BJ (cell line): ENCODE measurements at regions not wholly inside any gene's neighbourhood (a gene's known extent, or its start where the extent isn't known, plus 50 kb on each side); places are given as distances from the start of the nearest gene placed in this dataset.

ENCODE experiments used
- CTCF ChIA-PET: fragments of 350-600 bp; formaldehyde crosslinking; extraction: SDS; loops from one replicate; lab custom pipeline; 2021; ENCODE audit warnings: antibody characterized with exemption, inconsistent platforms; lab: Yijun Ruan, JAX
- POLR2A ChIA-PET: fragments of 300-600 bp; sonication (Branson Sonifier 250); formaldehyde crosslinking; extraction: SDS; loops from one replicate; lab custom pipeline; 2021; ENCODE audit warnings: antibody characterized with exemption; lab: Charles Lee
- DNase-seq: peaks from one replicate; pipeline ENCODE4 v3.0.0-alpha.2; 2011; ENCODE audit warnings: low read depth
- H3K27me3 ChIP-seq: 2 replicates; pipeline ENCODE4 v1.6.0; 2011; ENCODE audit warnings: low read length; ENCODE audit not compliant: control insufficient read depth, insufficient read depth
- H3K36me3 ChIP-seq: 2 replicates; pipeline ENCODE4 v1.5.1; 2011; ENCODE audit warnings: low read length; ENCODE audit not compliant: control insufficient read depth, insufficient read depth
- H3K4me3 ChIP-seq: 2 replicates; pipeline ENCODE4 v1.5.1; 2011; ENCODE audit warnings: low read depth, mild to moderate bottlenecking, control low read depth, low read length
- TF ChIP-seq, protein P1 (sequence below): IDR thresholded peaks from 2 replicates; pipeline ENCODE4 v1.5.1; 2011; ENCODE audit warnings: low read depth, mild to moderate bottlenecking, control low read depth, inconsistent platforms, low read length, moderate library complexity; ENCODE audit not compliant: insufficient read depth

DNA sequence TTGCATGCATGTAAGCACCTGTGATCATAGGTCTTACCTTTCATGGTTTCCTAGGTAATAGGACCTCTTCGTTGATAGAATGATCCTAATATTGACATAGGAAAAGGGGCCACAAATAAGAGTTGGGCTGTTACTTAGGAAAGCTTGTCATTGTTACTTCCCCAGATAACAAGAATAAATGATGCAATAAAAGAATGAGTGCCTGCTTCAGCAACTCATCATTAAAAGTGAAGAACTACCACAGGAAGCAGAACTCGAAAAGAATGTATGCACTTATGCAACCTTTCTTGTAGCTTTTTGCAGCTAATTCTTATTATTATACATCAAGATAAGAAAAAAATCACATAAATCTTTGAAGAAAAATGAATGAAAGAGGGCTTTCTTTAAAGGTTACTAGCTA, 548.6 kb downstream of the LTN1 start:
- DNase-seq, result no peak
- H3K36me3 ChIP-seq, result no peaks in the 10 kb centered on the region
- TF ChIP-seq, protein P1, sequence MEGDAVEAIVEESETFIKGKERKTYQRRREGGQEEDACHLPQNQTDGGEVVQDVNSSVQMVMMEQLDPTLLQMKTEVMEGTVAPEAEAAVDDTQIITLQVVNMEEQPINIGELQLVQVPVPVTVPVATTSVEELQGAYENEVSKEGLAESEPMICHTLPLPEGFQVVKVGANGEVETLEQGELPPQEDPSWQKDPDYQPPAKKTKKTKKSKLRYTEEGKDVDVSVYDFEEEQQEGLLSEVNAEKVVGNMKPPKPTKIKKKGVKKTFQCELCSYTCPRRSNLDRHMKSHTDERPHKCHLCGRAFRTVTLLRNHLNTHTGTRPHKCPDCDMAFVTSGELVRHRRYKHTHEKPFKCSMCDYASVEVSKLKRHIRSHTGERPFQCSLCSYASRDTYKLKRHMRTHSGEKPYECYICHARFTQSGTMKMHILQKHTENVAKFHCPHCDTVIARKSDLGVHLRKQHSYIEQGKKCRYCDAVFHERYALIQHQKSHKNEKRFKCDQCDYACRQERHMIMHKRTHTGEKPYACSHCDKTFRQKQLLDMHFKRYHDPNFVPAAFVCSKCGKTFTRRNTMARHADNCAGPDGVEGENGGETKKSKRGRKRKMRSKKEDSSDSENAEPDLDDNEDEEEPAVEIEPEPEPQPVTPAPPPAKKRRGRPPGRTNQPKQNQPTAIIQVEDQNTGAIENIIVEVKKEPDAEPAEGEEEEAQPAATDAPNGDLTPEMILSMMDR, result no peak
- CTCF ChIA-PET, result interaction anchor here (0.7 to 1.8 kb wide), 4 partner anchors 15 to 311 kb away, joined by 3 to 4 read pairs (median 3); no protein-coding TSS in a partner anchor
- no peaks in the 10 kb centered on the region for H3K27me3 ChIP-seq
- no peak overlapping the region for H3K4me3 ChIP-seq
- POLR2A ChIA-PET, result interaction anchor here (0.9 kb wide), 1 partner anchor 17 kb away, joined by 4 read pairs; no protein-coding TSS in a partner anchor

DNA sequence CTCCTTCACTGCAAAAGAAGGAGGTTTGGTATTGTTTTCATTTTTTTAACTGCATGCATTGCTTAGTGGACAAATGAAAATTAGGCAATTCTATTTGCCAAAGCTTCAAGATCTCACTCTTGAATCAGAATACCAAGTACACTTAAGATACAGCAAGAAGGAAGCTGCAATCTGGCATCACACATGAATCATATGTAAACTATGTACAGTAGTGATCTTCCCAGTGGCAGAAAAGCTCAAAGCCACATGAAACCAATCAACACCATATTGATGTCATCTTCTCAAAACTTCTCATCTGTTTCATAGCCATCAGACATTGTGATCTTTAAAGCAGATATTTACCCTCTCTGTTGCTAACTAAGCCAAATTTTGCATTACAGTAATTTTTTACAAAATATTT, 550.1 kb downstream of the LTN1 start:
- no peak for DNase-seq
- H3K27me3 ChIP-seq, result no peaks in the 10 kb centered on the region
- POLR2A ChIA-PET, result interaction anchor here (1.0 kb wide), 1 partner anchor 190 kb away, joined by 4 read pairs; no protein-coding TSS in a partner anchor
- H3K4me3 ChIP-seq, result no peak overlapping the region
- H3K36me3 ChIP-seq, result no peaks in the 10 kb centered on the region
- TF ChIP-seq, protein P1, result no peak
- CTCF ChIA-PET, result interaction anchor here (1.1 kb wide), 1 partner anchor 191 kb away, joined by 3 read pairs; no protein-coding TSS in a partner anchor

DNA sequence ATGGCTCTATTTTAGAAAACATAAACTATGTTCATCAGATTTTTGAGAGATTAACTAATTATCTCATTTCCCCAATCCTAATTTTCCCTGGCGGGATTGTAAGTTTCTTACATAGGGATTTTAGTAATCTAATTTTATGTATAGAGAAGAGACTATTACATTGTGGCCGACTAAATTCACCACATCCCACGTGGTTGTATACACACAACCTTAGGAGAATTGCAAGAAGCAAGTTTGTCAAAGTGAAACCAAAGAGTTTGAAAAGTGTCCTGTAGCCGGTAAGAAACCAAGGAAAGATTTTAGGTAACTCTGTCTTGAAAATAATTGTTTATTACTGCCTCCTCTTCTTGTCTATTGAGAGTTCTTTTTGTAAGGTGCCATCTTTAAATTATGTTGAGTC, 550.6 kb downstream of the LTN1 start:
- Histone ChIP-seq H3K4me3 (no peak overlapping the region), H3K36me3 (no peaks in the 10 kb centered on the region), H3K27me3 (no peaks in the 10 kb centered on the region)
- TF ChIP-seq, protein P1, result no peak
- CTCF ChIA-PET, result interaction anchor here (1.1 kb wide), 1 partner anchor 192 kb away, joined by 3 read pairs; no protein-coding TSS in a partner anchor
- no peak for DNase-seq
- POLR2A ChIA-PET, result interaction anchor here (1.0 kb wide), 1 partner anchor 190 kb away, joined by 4 read pairs; no protein-coding TSS in a partner anchor

DNA sequence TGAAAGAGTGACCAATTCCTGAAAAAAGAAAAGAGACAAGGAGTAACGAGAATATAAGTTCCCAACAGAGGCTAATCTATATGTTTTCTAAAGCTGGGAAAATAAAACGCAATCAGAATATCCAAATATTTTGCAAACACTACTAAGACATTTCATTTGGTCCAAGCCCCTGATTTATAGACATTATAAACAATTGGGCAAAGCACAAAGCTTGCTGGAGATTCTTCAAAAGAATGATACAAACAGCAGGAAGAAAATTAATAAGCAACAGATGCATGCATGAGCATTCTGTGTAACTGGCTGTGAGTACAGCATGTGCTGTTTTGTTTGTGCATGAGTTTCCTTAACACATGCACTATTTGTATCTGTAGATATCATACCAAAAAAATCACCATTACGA, 552.9 kb downstream of the LTN1 start:
- DNase-seq, result no peak
- H3K4me3 ChIP-seq, result no peak overlapping the region
- no peaks in the 10 kb centered on the region for H3K36me3 ChIP-seq
- POLR2A ChIA-PET, result no interaction called here
- no peaks in the 10 kb centered on the region for H3K27me3 ChIP-seq
- TF ChIP-seq, protein P1, result no peak
- CTCF ChIA-PET, result interaction anchor here (1.5 kb wide), 1 partner anchor 82 kb away, joined by 3 read pairs; no protein-coding TSS in a partner anchor

DNA sequence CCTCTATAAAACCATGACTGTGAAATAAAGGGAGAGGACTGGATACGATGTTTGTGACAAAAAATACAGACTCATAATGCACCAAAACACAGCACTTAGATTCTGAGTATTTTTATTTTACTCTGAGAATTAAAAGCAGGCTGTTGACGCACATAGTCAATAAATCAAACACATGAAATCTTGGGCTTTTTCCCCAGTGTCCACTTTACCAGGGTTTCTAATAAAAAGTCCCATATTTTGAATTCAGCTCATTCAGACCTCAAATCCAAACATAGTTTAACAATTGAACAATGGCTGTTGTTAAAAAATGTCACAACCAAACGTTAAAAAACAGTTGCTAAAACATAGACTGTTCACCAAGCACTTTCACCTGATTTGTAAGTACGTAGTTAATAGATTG, 553.4 kb downstream of the LTN1 start:
- POLR2A ChIA-PET, result no interaction called here
- no peaks in the 10 kb centered on the region for H3K36me3 ChIP-seq
- DNase-seq, result no peak

More for the DNA sequence above, 553.4 kb downstream of the LTN1 start:
- H3K27me3 ChIP-seq, result no peaks in the 10 kb centered on the region
- TF ChIP-seq, protein P1, result no peak
- CTCF ChIA-PET, result interaction anchor here (1.5 kb wide), 1 partner anchor 82 kb away, joined by 3 read pairs; no protein-coding TSS in a partner anchor
- H3K4me3 ChIP-seq, result no peak overlapping the region
